Trophoblast cell (in vitro differentiated cells and primary cell): ENCODE measurements at regions not wholly inside any gene's neighbourhood (a gene's known extent, or its start where the extent isn't known, plus 50 kb on each side); places are given as distances from the start of the nearest gene placed in this dataset.

Source experiments
- DNase-seq, 2 donors: peaks; one replicate each; pipeline ENCODE4 v3.0.0-alpha.2; 2016
- H2AFZ ChIP-seq: 2 replicates; pipeline ENCODE4 v1.6.1; 2013; ENCODE audit warnings: low read length, moderate library complexity, mild to moderate bottlenecking; ENCODE audit not compliant: insufficient read depth, poor library complexity
- H2AK5ac ChIP-seq: 2 replicates; pipeline ENCODE4 v1.6.1; 2013; ENCODE audit warnings: mild to moderate bottlenecking, low read length
- H2BK120ac ChIP-seq: 2 replicates; pipeline ENCODE4 v1.6.1; 2013; ENCODE audit warnings: low read length, mild to moderate bottlenecking, moderate library complexity; ENCODE audit not compliant: insufficient read depth, poor library complexity
- H2BK12ac ChIP-seq: 2 replicates; pipeline ENCODE4 v1.6.1; 2013; ENCODE audit warnings: mild to moderate bottlenecking, low read length, moderate library complexity
- H2BK5ac ChIP-seq: 2 replicates; pipeline ENCODE4 v1.6.1; 2013; ENCODE audit warnings: low read length, low read depth, moderate library complexity, mild to moderate bottlenecking; ENCODE audit not compliant: poor library complexity
- H3K14ac ChIP-seq: 2 replicates; pipeline ENCODE4 v1.6.1; 2013; ENCODE audit warnings: mild to moderate bottlenecking, low read length
- H3K18ac ChIP-seq: 2 replicates; pipeline ENCODE4 v1.6.1; 2013; ENCODE audit warnings: mild to moderate bottlenecking, low read length
- H3K23ac ChIP-seq: 2 replicates; pipeline ENCODE4 v1.6.1; 2013; ENCODE audit warnings: low read length
- H3K27ac ChIP-seq: 2 replicates; pipeline ENCODE4 v1.5.1; 2013; ENCODE audit warnings: low read depth, mild to moderate bottlenecking, inconsistent platforms, low read length, moderate library complexity
- H3K27me3 ChIP-seq: 2 replicates; pipeline ENCODE4 v1.6.1; 2013; ENCODE audit warnings: inconsistent platforms, mild to moderate bottlenecking, low read length, moderate library complexity; ENCODE audit not compliant: insufficient read depth
- H3K36me3 ChIP-seq, 2 experiments: 1 replicate in 1 of 2; 2 replicates in 1 of 2; pipeline ENCODE4 v1.6.1; 2013; ENCODE audit warnings: low read length in 2 of 2, mild to moderate bottlenecking in 2 of 2, moderate library complexity in 1 of 2; ENCODE audit not compliant: insufficient read depth in 2 of 2, control insufficient read depth in 1 of 2
- H3K4ac ChIP-seq: 2 replicates; pipeline ENCODE4 v1.6.1; 2013; ENCODE audit warnings: low read depth, mild to moderate bottlenecking, low read length, moderate library complexity
- H3K4me1 ChIP-seq, 2 experiments: 1 replicate in 1 of 2; 2 replicates in 1 of 2; pipeline ENCODE4 v1.6.1; 2013; ENCODE audit warnings: low read length in 2 of 2, mild to moderate bottlenecking in 2 of 2, moderate library complexity in 1 of 2; ENCODE audit not compliant: insufficient read depth in 2 of 2, control insufficient read depth in 1 of 2
- H3K4me2 ChIP-seq: 2 replicates; pipeline ENCODE4 v1.6.1; 2013; ENCODE audit warnings: inconsistent platforms, mild to moderate bottlenecking, low read length, moderate library complexity
- H3K4me3 ChIP-seq: 2 replicates; pipeline ENCODE4 v1.5.1; 2013; ENCODE audit warnings: mild to moderate bottlenecking, low read depth, low read length, inconsistent platforms
- H3K79me1 ChIP-seq: one replicate; pipeline ENCODE4 v1.6.1; 2013; ENCODE audit warnings: low read length
- H3K79me2 ChIP-seq: 2 replicates; pipeline ENCODE4 v1.6.1; 2013; ENCODE audit warnings: low read length, mild to moderate bottlenecking; ENCODE audit not compliant: control insufficient read depth, insufficient read depth, poor library complexity
- H3K9ac ChIP-seq: 2 replicates; pipeline ENCODE4 v1.6.1; 2013; ENCODE audit warnings: mild to moderate bottlenecking, low read length
- H3K9me3 ChIP-seq: 2 replicates; pipeline ENCODE4 v1.6.1; 2013; ENCODE audit warnings: low read depth, mild to moderate bottlenecking, control low read depth, inconsistent platforms, low read length; ENCODE audit not compliant: insufficient read depth
- H4K12ac ChIP-seq: 2 replicates; pipeline ENCODE4 v1.6.1; 2013; ENCODE audit warnings: low read depth, mild to moderate bottlenecking, low read length, moderate library complexity
- H4K8ac ChIP-seq: 2 replicates; pipeline ENCODE4 v1.6.1; 2013; ENCODE audit warnings: low read depth, mild to moderate bottlenecking, low read length, moderate library complexity
- H4K91ac ChIP-seq: one replicate; pipeline ENCODE4 v1.6.1; 2013; ENCODE audit warnings: low read depth, mild to moderate bottlenecking, low read length, moderate library complexity
- WGBS: extraction: QIAGEN DNeasy Blood & Tissue Kit; methylation state at CpG from one replicate; pipeline ENCODE4 v1.1.7; 2013; ENCODE audit warnings: missing lambda C conversion rate; ENCODE audit not compliant: insufficient read length, insufficient coverage; ENCODE audit errors: extremely low coverage; 5-methylcytosine and 5-hydroxymethylcytosine counted together

DNA sequence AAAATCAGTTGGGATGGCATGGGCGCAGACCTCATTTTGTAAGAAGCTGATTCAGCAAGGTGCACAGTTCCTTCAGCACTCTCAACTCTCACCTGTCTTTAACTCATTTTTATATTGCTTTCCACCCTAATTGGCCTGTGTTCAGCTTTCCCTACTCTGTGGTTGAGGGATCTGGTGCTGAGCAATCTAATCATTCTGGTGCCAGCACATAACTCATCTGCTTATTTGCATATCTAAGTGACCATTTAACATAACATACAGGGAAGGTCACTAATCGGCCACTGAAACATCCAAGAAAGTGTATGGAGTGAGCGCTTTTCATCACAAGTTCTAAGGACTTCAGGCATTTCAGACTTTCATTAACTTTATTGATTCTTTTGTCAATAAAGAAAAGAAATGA lies 303.4 kb upstream of the ROPN1 start:
- no peaks in the 10 kb centered on the region for H3K27me3 ChIP-seq
- no peak overlapping the region for H3K14ac ChIP-seq
- DNase-seq: no peak

DNA sequence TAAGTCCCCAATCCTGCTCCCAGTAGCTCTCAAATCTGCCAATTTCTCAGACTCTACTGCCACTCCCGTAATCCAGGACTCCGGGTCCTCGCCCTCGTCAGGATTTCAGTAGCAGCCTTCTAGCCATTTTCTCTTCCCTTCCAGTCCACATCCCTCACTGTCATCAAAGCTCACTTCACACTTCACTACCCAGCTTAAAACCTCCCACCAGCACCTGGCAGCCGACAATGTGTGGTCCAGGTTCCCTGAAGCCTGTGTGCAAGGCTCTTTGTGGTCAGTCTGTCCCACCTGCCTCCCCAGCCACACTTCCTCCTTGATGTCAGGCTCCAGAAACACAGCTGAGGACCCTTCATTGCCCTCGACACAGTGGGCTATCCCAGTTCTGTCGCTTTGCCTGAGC lies 304.5 kb upstream of the ROPN1 start:
- Histone ChIP-seq H4K91ac (no peak overlapping the region), H3K79me1 (peaks cover 3% of the 10 kb centered on the region), H3K23ac (no peak overlapping the region), H2AK5ac (peak overlapping the region; percentile 60), H3K27me3 (no peaks in the 10 kb centered on the region), H3K18ac (peak overlapping the region; percentile 24), H3K36me3 (no peaks in the 10 kb centered on the region), H3K14ac (peak overlapping the region; percentile 33), H3K79me2 (no peaks in the 10 kb centered on the region), H3K9ac (no peak overlapping the region), H3K4me2 (no peak overlapping the region), H3K9me3 (no peaks in the 10 kb centered on the region), H3K4me3 (no peak overlapping the region), H2BK120ac (no peak overlapping the region), H2BK12ac (peak overlapping the region; percentile 79), H3K27ac (no peak overlapping the region), H2AFZ (no peak overlapping the region), H4K12ac (no peak overlapping the region), H3K4ac (no peak overlapping the region), H4K8ac (no peak overlapping the region), H2BK5ac (no peak overlapping the region), H3K4me1 (peaks cover 21 to 36% of the 10 kb centered on the region in 2 experiments)
- DNase-seq: no peak
- WGBS: no CpG with 5 or more reads among the region's 7 CpGs

More for the DNA sequence above, 303.4 kb upstream of the ROPN1 start:
- no peak overlapping the region for H2BK12ac ChIP-seq
- H3K4ac ChIP-seq: no peak overlapping the region
- no peak overlapping the region for H4K8ac ChIP-seq
- H2AFZ ChIP-seq: no peak overlapping the region
- H3K79me1 ChIP-seq: peaks cover 5% of the 10 kb centered on the region
- no peak overlapping the region for H3K18ac ChIP-seq
- H2BK120ac ChIP-seq: no peak overlapping the region
- no peak overlapping the region for H3K4me2 ChIP-seq
- H3K9ac ChIP-seq: no peak overlapping the region
- no peaks in the 10 kb centered on the region for H3K9me3 ChIP-seq
- no peak overlapping the region for H3K27ac ChIP-seq
- no peak overlapping the region for H2BK5ac ChIP-seq
- no peak overlapping the region for H4K12ac ChIP-seq
- H3K4me1 ChIP-seq: peaks cover 21 to 41% of the 10 kb centered on the region in 2 experiments
- H4K91ac ChIP-seq: no peak overlapping the region
- H3K23ac ChIP-seq: no peak overlapping the region
- H3K4me3 ChIP-seq: no peak overlapping the region
- no peaks in the 10 kb centered on the region for H3K79me2 ChIP-seq
- H2AK5ac ChIP-seq: no peak overlapping the region
- no peaks in the 10 kb centered on the region for H3K36me3 ChIP-seq
- no CpG with 5 or more reads among the region's 3 CpGs for WGBS

DNA sequence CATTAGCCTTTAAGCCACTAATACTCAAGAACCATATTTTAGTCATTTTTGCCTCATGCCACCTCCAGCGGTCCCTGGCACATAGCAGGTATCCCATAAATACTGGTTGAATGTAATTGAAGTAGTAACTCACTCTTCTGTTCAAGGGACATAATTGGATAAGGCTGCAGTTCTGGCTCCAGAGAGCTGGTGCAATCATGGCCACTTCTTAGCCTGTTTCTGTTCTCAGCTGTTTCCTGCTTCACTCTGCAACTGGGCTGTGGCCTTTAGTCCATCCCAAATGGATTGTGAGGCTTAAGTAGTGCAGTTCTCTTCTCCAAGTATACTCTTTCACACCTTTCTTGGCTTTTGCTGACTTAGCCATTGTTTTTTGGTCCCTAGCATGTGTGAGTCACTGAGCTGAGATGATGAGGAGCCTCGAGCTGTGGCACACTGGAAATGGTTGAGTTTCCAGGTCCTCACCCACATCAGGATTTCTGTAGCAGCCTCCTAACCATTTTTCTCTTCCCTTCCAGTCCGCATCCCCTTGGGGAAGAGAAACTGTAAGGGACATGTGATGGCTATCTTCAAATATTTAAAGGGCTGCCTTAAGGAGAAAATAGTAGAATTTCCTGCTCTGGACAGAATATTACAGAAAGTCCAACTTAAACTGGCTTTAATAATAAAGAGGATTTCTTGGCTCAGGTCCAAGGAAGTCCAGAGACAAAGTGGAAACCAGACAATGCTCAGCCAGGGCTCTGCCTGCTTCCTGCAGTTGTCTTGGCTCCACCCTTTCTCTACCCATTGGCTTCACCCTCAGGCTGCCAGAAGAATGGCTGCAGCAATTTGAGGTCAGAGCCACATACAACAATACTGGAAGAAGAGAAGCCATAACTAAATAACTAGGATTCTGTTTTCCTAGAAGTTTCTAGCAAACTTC lies 305.4 kb upstream of the ROPN1 start:
- Histone ChIP-seq H4K8ac (no peak overlapping the region), H3K9ac (no peak overlapping the region), H3K14ac (no peak overlapping the region), H3K4me3 (no peak overlapping the region), H3K79me2 (no peaks in the 10 kb centered on the region), H4K91ac (no peak overlapping the region), H2BK5ac (no peak overlapping the region), H2BK12ac (no peak overlapping the region), H2AK5ac (no peak overlapping the region), H3K4me1 (peaks cover 14 to 27% of the 10 kb centered on the region in 2 experiments), H3K79me1 (no peaks in the 10 kb centered on the region), H4K12ac (no peak overlapping the region), H3K23ac (no peak overlapping the region), H3K18ac (no peak overlapping the region), H3K36me3 (no peaks in the 10 kb centered on the region), H3K9me3 (no peaks in the 10 kb centered on the region), H2AFZ (no peak overlapping the region), H3K4ac (no peak overlapping the region), H3K27me3 (no peaks in the 10 kb centered on the region), H3K4me2 (no peak overlapping the region), H3K27ac (no peak overlapping the region), H2BK120ac (no peak overlapping the region)
- no peak for DNase-seq
- no CpG with 5 or more reads among the region's 3 CpGs for WGBS

DNA sequence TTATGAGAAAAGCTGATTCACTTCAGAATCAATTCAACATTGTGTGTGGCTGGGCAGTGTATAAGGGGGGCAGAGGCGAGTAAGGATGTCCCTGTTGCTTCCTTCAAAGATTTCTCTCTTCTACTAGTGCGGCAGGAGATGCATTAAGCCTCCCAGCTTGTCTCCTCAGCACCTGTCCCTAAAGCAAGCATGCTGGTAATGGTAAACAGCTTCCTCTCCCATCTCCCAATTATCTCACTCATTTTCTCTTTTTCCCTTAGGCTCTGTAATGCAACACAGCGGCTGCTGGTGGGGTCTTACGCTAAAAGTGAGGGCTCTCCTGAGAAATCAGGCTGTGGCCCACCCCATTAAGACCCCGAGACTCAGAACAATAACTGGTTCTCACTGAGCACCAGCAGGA lies 306.4 kb upstream of the ROPN1 start:
- peaks cover 12 to 25% of the 10 kb centered on the region in 2 experiments for H3K4me1 ChIP-seq

More for the DNA sequence above, 306.4 kb upstream of the ROPN1 start:
- Histone ChIP-seq H3K23ac (no peak overlapping the region), H3K9ac (no peak overlapping the region), H4K91ac (peak overlapping the region; percentile 7), H3K4ac (no peak overlapping the region), H3K18ac (no peak overlapping the region), H3K14ac (no peak overlapping the region), H2BK5ac (no peak overlapping the region), H3K27ac (peak overlapping the region; percentile 22), H2BK12ac (no peak overlapping the region), H3K9me3 (no peaks in the 10 kb centered on the region), H4K12ac (no peak overlapping the region), H3K27me3 (no peaks in the 10 kb centered on the region), H2BK120ac (no peak overlapping the region), H3K79me1 (no peaks in the 10 kb centered on the region), H3K4me2 (no peak overlapping the region), H2AK5ac (no peak overlapping the region), H3K36me3 (no peaks in the 10 kb centered on the region), H4K8ac (no peak overlapping the region), H2AFZ (no peak overlapping the region), H3K79me2 (no peaks in the 10 kb centered on the region), H3K4me3 (no peak overlapping the region)
- DNase-seq: peak in 1 of 2 donors; percentile 14
- WGBS: no CpG with 5 or more reads among the region's 5 CpGs
